ENCODE measurements at regions not wholly inside any gene's neighbourhood (a gene's known extent, or its start where the extent isn't known, plus 50 kb on each side); places are given as distances from the start of the nearest gene placed in this dataset.

DNA sequence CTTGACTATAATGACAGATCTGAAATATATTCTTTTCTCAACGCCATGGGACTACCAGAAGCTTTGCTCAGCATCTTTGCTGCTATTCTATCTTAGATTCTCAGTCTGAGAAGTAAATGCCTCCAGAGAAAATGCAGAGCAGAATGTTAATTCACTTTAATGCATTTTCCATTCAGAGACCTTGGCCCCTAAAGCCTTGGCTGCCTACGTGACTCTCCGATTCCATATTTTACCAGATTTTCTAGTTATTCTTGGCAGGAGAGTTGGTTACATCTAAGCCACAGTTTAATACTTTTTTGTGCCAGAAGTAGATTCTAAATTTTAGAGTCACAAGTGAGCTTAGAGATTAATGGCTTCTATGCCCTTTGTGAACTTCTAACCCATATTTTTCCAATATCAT lies 837.1 kb upstream of the POU3F3 start:
- TF ChIP-seq, protein P1, sequence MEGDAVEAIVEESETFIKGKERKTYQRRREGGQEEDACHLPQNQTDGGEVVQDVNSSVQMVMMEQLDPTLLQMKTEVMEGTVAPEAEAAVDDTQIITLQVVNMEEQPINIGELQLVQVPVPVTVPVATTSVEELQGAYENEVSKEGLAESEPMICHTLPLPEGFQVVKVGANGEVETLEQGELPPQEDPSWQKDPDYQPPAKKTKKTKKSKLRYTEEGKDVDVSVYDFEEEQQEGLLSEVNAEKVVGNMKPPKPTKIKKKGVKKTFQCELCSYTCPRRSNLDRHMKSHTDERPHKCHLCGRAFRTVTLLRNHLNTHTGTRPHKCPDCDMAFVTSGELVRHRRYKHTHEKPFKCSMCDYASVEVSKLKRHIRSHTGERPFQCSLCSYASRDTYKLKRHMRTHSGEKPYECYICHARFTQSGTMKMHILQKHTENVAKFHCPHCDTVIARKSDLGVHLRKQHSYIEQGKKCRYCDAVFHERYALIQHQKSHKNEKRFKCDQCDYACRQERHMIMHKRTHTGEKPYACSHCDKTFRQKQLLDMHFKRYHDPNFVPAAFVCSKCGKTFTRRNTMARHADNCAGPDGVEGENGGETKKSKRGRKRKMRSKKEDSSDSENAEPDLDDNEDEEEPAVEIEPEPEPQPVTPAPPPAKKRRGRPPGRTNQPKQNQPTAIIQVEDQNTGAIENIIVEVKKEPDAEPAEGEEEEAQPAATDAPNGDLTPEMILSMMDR (IDR thresholded peaks at IDR 0.05): no peak
- TF ChIP-seq POLR2A (IDR thresholded peaks at IDR 0.05): no peak
- TF ChIP-seq EP300 (IDR thresholded peaks at IDR 0.05): no peak
